PC-3 (cell line): ENCODE measurements at regions not wholly inside any gene's neighbourhood (a gene's known extent, or its start where the extent isn't known, plus 50 kb on each side); places are given as distances from the start of the nearest gene placed in this dataset.
A peak's percentile ranks its signal among the peaks of the same experiment; 100 is the strongest.

Experiments
- ATAC-seq: fragments of 200-7000 bp; cut with Tn5 transposase; 2 replicates; pipeline ENCODE4 v1.9.1; 2020; ENCODE audit warnings: mild to moderate bottlenecking, moderate library complexity
- BruUV-seq: library from RNA; stranded (reverse); fragments of 400-500 nt; replicated peaks from 2 replicates; lab custom pipeline; 2021; lab: Mats Ljungman, UMichigan
- CTCF ChIA-PET: fragments of 300-600 bp; sonication (Branson Sonifier 250); formaldehyde crosslinking; loops from one replicate; lab custom pipeline; 2022; ENCODE audit warnings: antibody characterized with exemption; lab: Charles Lee
- POLR2A ChIA-PET: fragments of 300-600 bp; sonication (Branson Sonifier 250); formaldehyde crosslinking; loops from one replicate; lab custom pipeline; 2022; ENCODE audit warnings: antibody characterized with exemption; ENCODE audit not compliant: unreplicated experiment; lab: Charles Lee
- DNase-seq: peaks from one replicate; pipeline ENCODE4 v3.0.0-alpha.2; 2015
- H2AFZ ChIP-seq: fragments of 300-600 bp; sonication (generic); 2 replicates; pipeline ENCODE4 v1.6.0; 2016; ENCODE audit warnings: antibody characterized with exemption, low read length
- H3F3A ChIP-seq: fragments of 300-600 bp; sonication (generic); one replicate; pipeline ENCODE4 v1.6.0; 2017; ENCODE audit warnings: antibody characterized with exemption, low read length, control low read depth, mild to moderate bottlenecking; ENCODE audit not compliant: unreplicated experiment
- H3K27ac ChIP-seq: fragments of 300-600 bp; sonication (generic); 2 replicates; pipeline ENCODE4 v1.5.1; 2016; ENCODE audit warnings: mild to moderate bottlenecking, low read length
- H3K27me3 ChIP-seq: fragments of 300-600 bp; sonication (generic); 2 replicates; pipeline ENCODE4 v1.6.1; 2016; ENCODE audit warnings: low read length, mixed read lengths
- H3K36me3 ChIP-seq: fragments of 300-600 bp; sonication (generic); 2 replicates; pipeline ENCODE4 v1.6.1; 2016; ENCODE audit warnings: low read depth, mixed run types, low read length, mixed read lengths
- H3K4me1 ChIP-seq: fragments of 300-600 bp; sonication (generic); 2 replicates; pipeline ENCODE4 v1.5.1; 2016; ENCODE audit warnings: low read length; ENCODE audit not compliant: insufficient read depth
- H3K4me2 ChIP-seq: fragments of 300-600 bp; sonication (generic); 2 replicates; pipeline ENCODE4 v1.6.0; 2016; ENCODE audit warnings: low read length
- H3K4me3 ChIP-seq: fragments of 300-600 bp; sonication (generic); 2 replicates; pipeline ENCODE4 v1.5.1; 2016; ENCODE audit warnings: mild to moderate bottlenecking, low read length, mixed read lengths
- H3K79me2 ChIP-seq: fragments of 300-600 bp; sonication (generic); 2 replicates; pipeline ENCODE4 v1.6.1; 2017; ENCODE audit warnings: low read length, mixed read lengths
- H3K9ac ChIP-seq: fragments of 300-600 bp; sonication (generic); 2 replicates; pipeline ENCODE4 v1.6.0; 2016; ENCODE audit warnings: mild to moderate bottlenecking, low read length
- H3K9me2 ChIP-seq: fragments of 300-600 bp; sonication (generic); replicated peaks from 2 replicates; pipeline ENCODE4 v1.6.1; 2016; ENCODE audit warnings: mixed run types, low read length, mixed read lengths
- H3K9me3 ChIP-seq: fragments of 300-600 bp; sonication (generic); 2 replicates; pipeline ENCODE4 v1.6.1; 2016; ENCODE audit warnings: low read length, mixed read lengths
- H4K20me1 ChIP-seq: fragments of 300-600 bp; sonication (generic); 2 replicates; pipeline ENCODE4 v1.6.1; 2016; ENCODE audit warnings: low read length, mixed read lengths
- CTCF ChIP-seq: fragments of 300-600 bp; sonication (generic); conservative IDR thresholded peaks from 2 replicates; pipeline ENCODE4 v1.5.1; 2017; ENCODE audit warnings: antibody characterized with exemption, low read depth, mild to moderate bottlenecking, low read length
- EZH2 ChIP-seq: fragments of 300-600 bp; sonication (generic); IDR thresholded peaks from one replicate; pipeline ENCODE4 v1.6.1; 2017; ENCODE audit warnings: antibody characterized with exemption, mild to moderate bottlenecking, low read length; ENCODE audit not compliant: unreplicated experiment
- EZH2phosphoT487 ChIP-seq: fragments of 300-600 bp; sonication (generic); IDR thresholded peaks from 2 replicates; pipeline ENCODE4 v1.6.1; 2018; ENCODE audit warnings: mild to moderate bottlenecking, antibody characterized with exemption, low read length, borderline replicate concordance
- intact Hi-C: fragments of 100-400 bp; cut with micrococcal nuclease; formaldehyde crosslinking; loops from 2 replicates; pipeline ENCODE4 v1.9.0; 2023

GRCh38 chr10:35707642-35708425 lies 65.7 kb upstream of the FZD8 start:
- H3K9me3 ChIP-seq = 0 out of 2 replicates have a peak, but pooled peaks cover 9% of the 10 kb centered on the region
- no peak overlapping the region for H3K9ac ChIP-seq
- no peak for ATAC-seq
- no peaks in the 10 kb centered on the region for H4K20me1 ChIP-seq
- intact Hi-C loops = no loop called here
- POLR2A ChIA-PET = no interaction called here
- H3K36me3 ChIP-seq = no peaks in the 10 kb centered on the region
- CTCF ChIA-PET = no interaction called here
- no peaks in the 10 kb centered on the region for H3K27me3 ChIP-seq
- no peak for TF ChIP-seq EZH2
- no peak for TF ChIP-seq EZH2phosphoT487
- TF ChIP-seq CTCF = no peak
- H3K4me3 ChIP-seq = no peak overlapping the region
- H3F3A ChIP-seq = no peaks in the 10 kb centered on the region
- no peak overlapping the region for H3K4me2 ChIP-seq
- no peak overlapping the region for H2AFZ ChIP-seq
- no peak overlapping the region for H3K27ac ChIP-seq
- no peaks in the 10 kb centered on the region for H3K4me1 ChIP-seq
- no peaks in the 10 kb centered on the region for H3K9me2 ChIP-seq
- H3K79me2 ChIP-seq = no peaks in the 10 kb centered on the region
- DNase-seq = no peak
- no TSS peak for BruUV-seq

GRCh38 chr10:35706959-35707358 lies 64.9 kb upstream of the FZD8 start:
- 0 out of 2 replicates have a peak, but pooled peaks cover 9% of the 10 kb centered on the region for H3K9me3 ChIP-seq
- no peaks in the 10 kb centered on the region for H3K4me1 ChIP-seq
- TF ChIP-seq CTCF = no peak
- TF ChIP-seq EZH2phosphoT487 = no peak
- no peak for TF ChIP-seq EZH2
- H3K4me2 ChIP-seq = no peak overlapping the region
- H3K27ac ChIP-seq = no peak overlapping the region
- H4K20me1 ChIP-seq = no peaks in the 10 kb centered on the region
- H3K36me3 ChIP-seq = no peaks in the 10 kb centered on the region
- H2AFZ ChIP-seq = no peak overlapping the region
- no peaks in the 10 kb centered on the region for H3K79me2 ChIP-seq
- H3F3A ChIP-seq = no peaks in the 10 kb centered on the region
- no peak overlapping the region for H3K4me3 ChIP-seq
- no peak for ATAC-seq
- ChIA-PET CTCF (no interaction called here), POLR2A (no interaction called here)
- H3K27me3 ChIP-seq = no peaks in the 10 kb centered on the region
- BruUV-seq = no TSS peak
- no peaks in the 10 kb centered on the region for H3K9me2 ChIP-seq
- no peak for DNase-seq
- intact Hi-C loops = no loop called here
- no peak overlapping the region for H3K9ac ChIP-seq

GRCh38 chr10:35705671-35706070 lies 63.6 kb upstream of the FZD8 start:
- Histone ChIP-seq H4K20me1 (no peaks in the 10 kb centered on the region), H3K36me3 (no peaks in the 10 kb centered on the region), H3K9me3 (0 out of 2 replicates have a peak, but pooled peaks cover 9% of the 10 kb centered on the region), H3K27me3 (no peaks in the 10 kb centered on the region), H3K27ac (no peak overlapping the region), H2AFZ (no peak overlapping the region), H3K4me2 (no peak overlapping the region), H3F3A (no peaks in the 10 kb centered on the region), H3K4me3 (no peak overlapping the region), H3K9me2 (no peaks in the 10 kb centered on the region), H3K9ac (no peak overlapping the region), H3K79me2 (no peaks in the 10 kb centered on the region), H3K4me1 (no peaks in the 10 kb centered on the region)
- intact Hi-C loops = no loop called here
- no peak for TF ChIP-seq CTCF
- no peak for TF ChIP-seq EZH2phosphoT487
- no peak for TF ChIP-seq EZH2
- DNase-seq (no peak), ATAC-seq (peak; percentile 40; the same call in 1 of the 2 replicates)
- no TSS peak for BruUV-seq
- POLR2A ChIA-PET = no interaction called here
- CTCF ChIA-PET = no interaction called here
